GM18520 (cell line): ENCODE measurements at regions not wholly inside any gene's neighbourhood (a gene's known extent, or its start where the extent isn't known, plus 50 kb on each side); places are given as distances from the start of the nearest gene placed in this dataset.
"Not testable (repeated sequence)": the region's sequence is repeated elsewhere in the genome, so short reads cannot be mapped to it uniquely, and the experiment has no call there.

ENCODE experiments used
- ATAC-seq: cut with Tn5 transposase; IDR thresholded peaks from one replicate; pipeline ENCODE4 v1.9.1; 2021; ENCODE audit not compliant: unreplicated experiment

DNA sequence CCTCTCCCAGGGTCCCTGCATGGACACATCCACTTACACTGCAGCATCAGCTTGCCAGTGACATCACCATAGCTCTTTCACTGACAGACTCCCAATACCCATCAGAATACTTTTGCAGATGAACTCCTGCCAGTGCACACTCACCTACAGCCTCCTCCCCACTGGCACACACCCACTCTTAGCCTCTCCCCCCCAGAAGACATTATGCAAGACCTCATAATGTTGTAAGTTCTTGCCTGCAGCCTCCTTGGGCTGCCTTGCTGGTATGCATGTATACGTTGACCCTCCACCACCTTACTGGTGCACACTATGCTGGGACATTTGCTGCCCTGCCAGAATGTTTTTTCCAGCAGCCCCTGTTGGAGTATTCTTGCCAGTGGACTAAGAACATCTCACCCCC lies 324.2 kb downstream of the AEBP2 start:
- no peak for ATAC-seq

DNA sequence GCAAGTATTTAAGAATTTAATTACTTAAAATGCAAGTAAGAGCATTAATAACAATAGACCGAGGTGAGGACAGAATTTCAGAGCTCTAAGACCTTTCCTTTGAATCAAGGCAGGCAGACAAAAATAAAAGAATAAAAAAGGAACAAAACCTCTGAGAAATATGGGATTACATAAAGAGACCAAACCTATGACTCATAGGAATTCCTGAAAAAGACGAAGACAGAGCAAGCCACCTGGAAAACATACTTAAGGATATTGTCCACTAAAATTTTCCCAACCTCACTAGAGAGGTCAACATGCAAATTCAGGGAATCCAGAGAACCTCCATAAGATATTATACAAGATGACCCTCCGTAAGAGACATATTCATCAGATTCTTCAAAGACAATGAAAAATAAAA lies 325.1 kb downstream of the AEBP2 start:
- ATAC-seq: no peak

DNA sequence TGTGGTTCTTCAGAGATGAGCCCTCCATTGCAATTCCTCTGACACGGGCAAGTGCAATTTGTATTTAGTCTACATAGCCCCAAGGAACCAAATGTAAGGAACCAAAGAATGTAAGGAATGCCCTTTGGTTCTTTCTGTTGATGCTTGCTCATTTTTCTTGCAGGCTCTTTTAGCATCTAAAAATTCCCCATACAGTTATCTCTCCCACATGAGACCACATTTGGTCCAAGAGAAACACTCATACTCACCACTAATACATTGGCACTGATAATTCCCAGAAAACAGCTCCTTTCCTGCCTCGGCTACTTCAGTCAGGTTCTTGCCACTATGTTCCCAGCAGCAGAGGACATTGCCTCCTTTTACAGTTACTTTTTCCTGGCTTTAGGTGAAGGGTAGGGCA lies 332.6 kb downstream of the AEBP2 start:
- no peak for ATAC-seq

DNA sequence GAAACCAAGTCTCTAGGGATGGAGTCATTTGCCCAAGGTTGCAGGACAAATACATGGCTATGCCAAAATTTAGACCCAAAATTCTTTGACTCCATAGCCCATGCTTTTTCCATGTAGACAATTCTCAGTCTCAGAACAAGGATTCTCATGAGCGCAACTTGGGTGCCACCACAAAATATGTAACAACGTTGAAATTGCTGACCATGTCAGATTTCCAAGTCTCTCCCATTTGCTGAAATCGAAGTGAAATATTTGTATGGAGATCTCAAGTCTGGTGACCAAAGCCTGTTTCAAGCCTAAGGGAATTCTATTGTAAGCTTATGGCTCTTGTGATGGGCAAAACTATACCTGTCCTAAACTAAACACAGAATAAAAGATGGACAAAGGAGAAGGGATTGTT lies 333.5 kb downstream of the AEBP2 start:
- ATAC-seq: no peak

DNA sequence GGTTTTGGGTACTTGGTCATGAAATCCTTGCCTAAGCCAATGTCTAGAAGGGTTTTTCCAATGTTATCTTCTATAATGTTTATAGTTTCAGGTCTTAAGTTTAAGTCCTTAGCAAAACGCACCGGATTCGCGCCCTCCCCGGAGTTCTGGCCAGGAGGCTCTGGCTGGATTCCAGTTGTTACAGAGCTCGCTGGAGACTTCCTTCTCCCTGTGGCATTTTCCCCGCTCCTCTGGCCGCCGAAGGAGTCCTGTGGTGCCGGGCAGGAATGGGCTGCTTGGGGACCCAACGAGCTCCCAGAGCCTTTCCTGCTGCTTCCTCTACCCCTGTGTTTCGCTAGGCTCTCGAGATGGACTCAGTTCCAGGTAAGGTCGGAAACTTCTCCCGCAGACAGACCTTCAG lies 335.9 kb downstream of the AEBP2 start:
- ATAC-seq: no peak

DNA sequence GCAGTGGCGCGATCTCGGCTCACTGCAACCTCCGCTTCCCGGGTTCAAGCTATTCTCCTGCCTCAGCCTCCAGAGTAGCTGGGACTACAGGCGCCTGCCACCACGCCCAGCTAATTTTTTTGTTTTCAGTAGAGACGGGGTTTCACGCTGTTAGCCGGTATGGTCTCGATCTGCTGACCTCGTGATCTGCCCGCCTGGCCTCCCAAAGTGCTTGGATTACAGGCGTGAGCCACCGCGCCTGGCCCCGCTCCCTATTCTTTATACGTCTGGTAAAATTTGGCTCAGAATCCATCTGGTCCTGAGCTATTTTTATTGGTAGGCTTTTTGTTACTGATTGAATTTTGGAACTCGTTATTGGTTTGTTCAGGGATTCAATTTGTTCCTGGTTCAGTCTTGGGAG lies 336.7 kb downstream of the AEBP2 start:
- ATAC-seq: not testable (repeated sequence)

DNA sequence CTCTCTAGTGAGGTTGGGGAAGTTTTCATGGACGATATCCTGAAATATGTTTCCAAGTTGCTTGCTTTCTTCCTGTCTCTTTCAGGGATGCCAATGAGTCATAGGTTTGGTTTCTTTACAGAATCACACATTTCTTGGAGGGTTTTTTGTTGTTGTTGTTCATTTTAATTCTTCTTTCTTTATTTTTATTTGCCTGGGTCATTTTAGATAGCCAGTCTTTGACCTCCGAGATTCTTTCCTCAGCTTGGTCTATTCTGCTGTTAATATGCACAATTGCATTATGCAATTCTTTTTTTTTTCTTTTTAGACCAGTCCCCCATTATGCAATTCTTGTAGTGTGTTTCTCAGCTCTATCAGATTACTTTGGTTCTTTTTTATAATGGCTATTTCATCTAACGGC lies 338.9 kb downstream of the AEBP2 start:
- ATAC-seq: no peak

DNA sequence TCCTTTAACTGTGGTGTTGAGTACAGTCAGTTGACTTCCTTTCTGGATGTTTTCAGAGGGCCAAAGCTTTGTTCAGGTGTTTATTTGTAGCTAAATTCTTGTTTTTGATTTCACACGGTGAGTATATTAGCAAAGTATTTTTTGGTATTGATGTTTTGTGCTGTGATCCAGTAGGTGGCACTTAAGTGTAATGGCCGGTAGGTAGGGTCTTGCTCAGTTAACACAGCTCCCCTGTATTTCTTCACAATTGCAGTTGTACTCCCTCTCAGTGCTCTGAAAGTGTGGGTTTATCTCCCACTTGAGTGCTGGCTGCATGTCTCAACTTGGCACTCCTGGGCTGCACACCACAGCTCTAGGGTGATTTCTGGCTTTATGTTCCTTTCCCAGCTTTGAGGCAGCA lies 339.5 kb downstream of the AEBP2 start:
- ATAC-seq: no peak

DNA sequence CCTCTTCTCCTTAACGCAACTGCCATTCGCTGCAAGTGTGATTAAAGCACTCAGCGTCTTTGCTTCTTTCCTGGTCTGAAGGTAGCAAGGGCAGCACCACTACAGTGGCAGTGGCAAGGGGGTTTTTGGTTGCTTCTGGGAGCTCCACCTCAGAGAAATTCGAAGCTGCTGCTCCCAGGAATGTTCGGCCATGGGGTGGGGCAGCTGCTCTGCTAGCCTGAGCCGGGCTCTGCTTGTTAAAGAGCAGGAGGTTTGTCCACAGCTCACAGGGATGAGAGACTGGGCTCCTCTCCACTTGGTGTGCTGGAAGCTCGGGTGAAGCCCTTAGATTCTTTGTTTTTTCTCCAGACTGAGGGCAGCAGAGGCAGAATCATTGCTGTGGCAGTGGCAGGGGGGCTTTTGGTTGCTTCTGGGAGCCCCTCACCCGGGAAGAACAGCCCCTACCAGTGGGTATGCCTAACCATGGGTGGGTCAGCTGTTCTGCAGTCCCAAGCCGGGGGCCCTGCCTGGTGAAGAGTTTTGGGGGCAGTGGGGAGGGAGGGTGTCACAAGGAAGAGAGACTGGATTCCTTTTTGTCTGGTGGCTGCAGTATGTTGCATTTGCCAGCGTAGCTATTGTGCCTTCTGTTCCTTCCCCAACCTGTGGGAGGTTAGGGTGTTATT lies 340.2 kb downstream of the AEBP2 start:
- no peak for ATAC-seq

DNA sequence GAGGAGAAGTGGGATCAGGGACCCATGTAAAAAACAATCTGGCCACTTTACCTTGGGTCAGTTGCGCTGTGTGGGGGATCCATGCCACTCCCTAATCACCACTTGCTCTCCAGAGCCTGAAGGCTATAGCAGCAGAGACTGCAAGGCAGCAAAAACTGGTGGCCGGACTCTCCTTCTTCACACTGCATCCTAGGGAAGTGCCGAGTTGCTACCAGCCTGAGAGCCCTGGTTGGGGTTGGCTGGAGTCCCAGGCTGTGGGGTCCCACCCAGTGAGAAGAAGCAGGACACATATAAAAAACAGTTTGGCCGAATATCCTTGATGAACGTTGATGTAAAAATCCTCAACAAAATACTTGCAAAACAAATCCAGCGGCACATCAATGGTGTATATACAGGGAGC lies 341.2 kb downstream of the AEBP2 start:
- ATAC-seq: no peak

DNA sequence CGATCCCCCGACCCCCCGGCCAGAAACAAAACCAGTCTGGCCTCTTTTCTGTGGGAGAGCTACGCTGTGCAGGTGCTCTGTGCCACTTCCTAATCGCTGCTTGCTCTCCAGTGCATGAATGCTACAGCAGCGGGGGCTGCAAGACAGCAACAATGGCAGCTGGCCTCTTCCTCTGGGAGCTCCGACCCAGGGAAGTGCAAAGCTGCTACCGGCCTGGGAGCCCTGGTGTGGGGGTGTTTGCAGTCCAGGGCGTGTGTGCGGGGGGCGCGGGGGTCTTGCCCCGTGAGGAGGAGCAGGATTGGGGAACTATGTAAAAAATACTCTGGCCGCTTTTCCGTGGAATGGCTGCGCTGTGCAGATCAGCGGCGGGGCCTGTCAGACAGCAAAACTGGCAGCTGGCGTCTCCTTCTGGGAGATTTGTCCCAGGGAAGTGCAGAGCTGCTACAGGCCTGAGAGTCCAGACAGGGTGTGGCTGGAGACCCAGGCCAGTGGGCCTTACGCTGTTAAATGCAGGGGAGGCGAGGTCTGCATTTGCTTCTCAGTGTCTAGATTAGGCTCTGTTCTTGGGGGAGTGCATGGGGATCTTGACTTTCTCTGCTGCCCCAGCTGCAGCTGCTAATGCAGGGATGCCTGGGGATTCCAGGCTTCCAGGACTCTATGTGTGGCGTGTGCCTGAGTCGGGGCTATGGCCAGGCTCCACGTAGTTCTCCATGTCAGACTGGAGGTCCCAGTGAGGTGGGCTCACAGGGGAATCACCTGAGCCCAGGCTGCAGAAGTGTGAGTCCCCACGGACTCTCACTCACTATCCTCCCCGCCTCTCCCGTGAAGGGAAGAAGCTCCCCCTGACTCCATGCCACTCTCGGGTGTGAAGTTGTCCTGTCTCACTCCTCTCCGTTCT lies 344.5 kb downstream of the AEBP2 start:
- no peak for ATAC-seq

DNA sequence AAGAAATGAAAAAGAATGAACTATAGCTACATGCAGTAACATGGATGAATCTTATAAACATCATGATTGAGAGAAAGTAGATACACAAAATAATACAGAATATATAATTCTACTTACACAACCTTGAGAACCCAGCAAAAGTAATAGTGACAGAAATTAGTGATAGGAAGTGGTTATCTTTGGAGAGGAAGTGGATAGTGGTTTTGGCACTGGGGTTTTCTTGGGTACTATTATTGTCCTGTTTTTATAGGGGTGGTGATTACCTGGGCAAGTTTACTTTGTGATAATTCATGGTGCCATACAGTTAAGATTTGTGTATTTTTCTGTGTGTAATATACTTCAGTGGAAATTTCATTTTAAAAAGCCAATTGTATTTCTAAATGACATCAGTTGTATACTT lies 352.7 kb downstream of the AEBP2 start:
- ATAC-seq: no peak

DNA sequence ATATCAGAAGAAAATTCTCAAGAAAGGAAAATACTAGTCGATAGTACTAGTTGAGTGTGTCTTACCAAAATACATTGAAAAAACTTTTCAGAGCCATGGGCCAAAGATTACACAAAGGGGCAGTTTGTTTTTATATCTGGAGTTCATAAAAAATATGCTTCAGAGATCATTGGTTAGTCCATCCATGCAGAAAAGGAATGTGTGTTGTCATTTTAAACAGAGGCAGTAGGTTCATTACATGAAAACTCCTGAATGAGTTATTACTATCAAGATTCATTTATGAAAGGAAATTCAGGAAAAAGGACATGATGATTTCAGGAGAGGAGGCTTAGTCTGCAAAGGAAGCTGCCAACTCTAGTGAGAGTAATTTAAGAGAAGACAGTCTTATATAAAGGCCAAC lies 354.8 kb downstream of the AEBP2 start:
- ATAC-seq: no peak

DNA sequence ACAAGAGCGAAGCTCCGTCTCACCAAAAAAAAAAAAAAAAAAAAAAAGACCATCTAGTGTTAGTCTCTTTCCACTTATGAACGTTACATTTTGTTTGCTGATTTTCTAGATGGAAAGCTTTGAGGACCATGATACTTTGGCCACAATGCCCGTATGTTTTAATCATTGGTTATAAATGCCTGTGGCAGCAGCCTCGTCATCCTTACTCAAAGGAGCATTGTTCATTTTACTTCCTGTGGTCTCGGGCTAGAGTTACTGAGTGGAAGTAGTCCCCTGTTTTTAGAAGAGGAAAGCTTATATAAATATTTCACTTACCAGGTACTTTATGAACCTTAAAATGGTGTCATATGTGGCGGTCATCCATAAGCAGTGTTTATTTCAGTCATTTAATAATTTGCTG lies 359.9 kb downstream of the AEBP2 start:
- ATAC-seq: no peak

DNA sequence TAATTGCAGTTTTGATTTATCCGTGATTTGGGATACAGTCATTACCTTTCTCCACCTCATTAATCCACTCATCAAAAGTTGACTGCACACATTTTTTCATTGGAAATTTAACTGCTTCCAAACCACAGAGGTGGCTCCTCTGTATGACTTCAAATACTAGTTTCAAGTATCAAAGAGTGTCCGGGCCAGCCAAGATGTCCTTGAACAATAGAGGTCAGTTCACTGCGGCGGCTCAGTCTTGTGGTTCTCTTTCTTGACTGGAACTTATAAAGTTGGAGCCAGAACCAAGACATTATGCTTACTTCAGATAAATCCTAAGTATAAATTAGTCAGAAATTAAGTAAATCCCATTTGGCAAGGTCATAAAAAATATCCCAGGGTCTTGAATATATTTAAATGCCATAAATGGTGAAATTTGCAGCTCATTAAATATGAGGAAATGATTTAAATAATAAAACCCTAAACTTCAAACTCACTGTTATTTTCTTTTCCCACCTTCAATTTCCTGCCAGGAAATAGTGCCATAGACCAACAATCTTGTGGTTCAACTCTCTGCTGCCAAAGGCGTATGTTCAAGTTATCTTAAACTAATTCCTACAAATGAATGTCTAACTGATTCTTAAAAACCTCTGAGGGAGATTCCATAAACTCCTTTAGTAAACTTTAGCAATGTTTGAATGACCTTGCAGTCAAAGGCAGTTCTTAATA lies 360.8 kb downstream of the AEBP2 start:
- no peak for ATAC-seq

DNA sequence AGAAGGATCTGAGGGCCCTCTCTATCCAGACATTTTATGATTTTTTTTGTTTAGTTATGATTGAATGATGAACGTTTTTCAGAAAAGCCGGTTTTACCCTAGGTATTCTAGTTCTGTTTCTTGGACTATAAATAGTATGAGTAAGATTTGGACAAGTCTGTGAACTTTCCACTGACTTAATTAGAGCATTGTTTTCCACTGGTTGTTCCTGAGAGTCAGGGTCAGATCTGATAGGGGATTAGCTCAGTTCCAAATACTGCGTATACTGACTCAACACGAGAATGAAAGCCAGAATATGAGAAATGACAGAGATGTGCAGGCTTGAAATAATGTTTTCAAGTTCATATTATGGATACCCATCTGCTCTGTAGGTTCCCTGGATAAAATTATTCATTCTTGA lies 361.6 kb downstream of the AEBP2 start:
- no peak for ATAC-seq

DNA sequence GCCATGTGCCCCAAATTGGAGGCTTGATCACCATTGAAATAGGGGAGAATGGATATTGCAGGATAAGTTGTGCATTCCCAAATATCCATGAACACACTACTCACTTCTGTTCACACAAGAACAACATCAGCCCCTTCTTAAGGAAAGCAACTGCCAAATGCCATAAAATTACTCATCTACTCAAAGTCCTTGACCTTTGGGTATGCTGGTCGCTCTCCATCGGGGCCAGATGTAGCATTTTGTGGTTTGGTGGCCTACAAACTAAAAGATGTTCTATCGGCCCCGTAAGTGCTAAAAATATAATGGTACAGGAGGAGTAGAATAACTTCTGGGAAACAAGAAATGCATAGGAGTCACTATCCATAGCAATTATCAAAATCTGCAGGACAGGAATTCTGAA lies 362.6 kb downstream of the AEBP2 start:
- no peak for ATAC-seq

DNA sequence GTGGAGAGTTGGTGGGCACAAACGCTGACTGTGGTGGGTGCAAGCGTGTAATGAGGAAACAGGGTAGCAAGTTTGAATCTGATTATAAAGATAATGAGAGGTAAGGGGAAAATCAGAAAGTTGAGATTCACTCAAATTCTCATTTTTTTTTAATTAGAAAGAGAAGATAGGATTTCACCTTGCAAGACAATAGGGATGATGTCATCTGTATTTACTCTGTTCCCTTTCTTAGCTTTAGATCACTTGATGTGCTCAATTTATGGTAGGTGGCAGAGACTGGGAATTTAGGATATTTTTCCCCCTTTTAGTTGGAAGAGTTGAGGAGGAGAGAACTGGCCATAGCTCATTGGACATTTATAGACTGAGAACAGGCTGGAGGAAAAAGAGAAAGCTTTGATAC lies 363.6 kb downstream of the AEBP2 start:
- ATAC-seq: no peak

DNA sequence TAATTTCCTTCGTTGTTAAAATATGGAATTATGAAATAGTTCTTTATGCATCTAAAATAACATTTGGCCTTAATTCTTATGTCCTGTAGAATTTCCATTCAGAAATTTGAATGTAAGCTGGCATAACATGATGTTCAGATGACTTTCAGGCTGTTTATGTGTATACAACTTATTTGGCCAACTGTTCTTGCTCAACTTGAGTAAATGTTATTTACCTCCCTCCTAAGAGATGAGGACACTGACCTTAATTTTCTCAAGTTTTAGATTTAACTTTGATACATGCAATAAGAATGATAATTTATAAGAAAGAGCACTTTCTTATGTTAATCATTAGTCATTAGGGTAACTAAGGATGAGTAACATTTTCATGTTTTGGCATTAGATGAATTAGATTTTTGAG lies 365.4 kb downstream of the AEBP2 start:
- ATAC-seq: no peak

DNA sequence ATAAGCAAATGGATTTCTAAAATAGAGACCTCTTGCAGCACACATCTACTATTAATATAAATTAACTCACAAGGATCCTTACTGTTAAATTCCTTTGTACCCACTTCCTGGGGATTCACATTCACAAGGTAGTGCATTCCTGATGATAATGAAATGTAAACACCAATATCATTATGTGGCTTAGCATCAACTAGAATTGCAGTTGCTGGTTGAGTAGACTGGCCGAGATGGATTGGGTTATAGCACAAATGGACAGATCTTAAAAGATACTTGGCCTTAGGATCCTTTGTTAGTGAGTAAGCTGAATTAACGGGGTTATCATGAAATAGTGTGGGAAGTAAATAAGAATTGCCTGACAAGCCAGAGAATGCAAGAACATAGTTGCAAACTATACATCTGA lies 369.1 kb downstream of the AEBP2 start:
- ATAC-seq: no peak

DNA sequence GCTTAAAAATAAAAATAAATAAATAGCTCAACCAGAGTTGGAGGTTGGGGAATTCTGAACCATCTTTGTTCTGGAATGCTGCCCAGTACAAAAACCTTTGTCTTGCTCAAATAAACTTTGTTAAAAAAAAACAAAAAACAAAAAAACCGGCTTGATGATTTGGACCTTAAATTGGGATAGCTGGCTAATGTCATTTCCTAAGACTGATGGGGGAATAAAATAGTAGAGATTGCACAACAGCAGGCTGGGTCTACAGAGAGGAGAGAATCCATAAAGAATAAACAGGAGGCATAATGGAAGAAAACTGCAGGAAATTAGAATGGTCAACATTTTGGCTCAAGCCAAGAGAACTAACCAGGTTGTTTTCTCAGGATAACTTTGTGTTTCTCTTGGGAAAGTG lies 370.9 kb downstream of the AEBP2 start:
- no peak for ATAC-seq

DNA sequence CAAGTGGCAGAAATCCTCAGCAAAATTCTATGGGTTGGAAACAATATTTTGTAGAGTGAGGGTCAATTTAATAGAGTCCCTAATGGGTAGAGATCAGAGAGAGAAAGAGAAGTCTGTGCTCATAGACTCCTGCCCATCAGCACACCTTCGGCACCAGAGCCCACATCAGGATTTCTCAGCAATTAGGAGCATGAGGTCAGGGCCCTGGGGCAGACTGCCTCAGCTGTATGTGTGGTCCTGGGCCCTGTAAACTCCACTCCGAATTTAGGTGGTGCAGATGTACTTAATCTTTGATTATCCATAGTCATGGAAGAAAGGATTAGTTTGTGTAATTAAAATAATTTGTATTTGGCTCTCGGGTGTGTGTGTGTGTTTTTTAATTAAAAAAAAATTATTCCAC lies 372.6 kb downstream of the AEBP2 start:
- ATAC-seq: no peak
